Astrocyte (in vitro differentiated cells and primary cell): ENCODE measurements at regions not wholly inside any gene's neighbourhood (a gene's known extent, or its start where the extent isn't known, plus 50 kb on each side); places are given as distances from the start of the nearest gene placed in this dataset.

Experiments used
- EZH2 ChIP-seq: IDR thresholded peaks from 2 replicates; pipeline ENCODE4 v1.6.1; 2012; ENCODE audit warnings: mild to moderate bottlenecking, low read length, inconsistent platforms; ENCODE audit not compliant: insufficient read depth
- TF ChIP-seq, protein P1 (sequence below): IDR thresholded peaks from 2 replicates; pipeline ENCODE4 v1.5.1; 2011; ENCODE audit warnings: low read depth, mild to moderate bottlenecking, inconsistent platforms, low read length, moderate library complexity; ENCODE audit not compliant: insufficient read depth

DNA sequence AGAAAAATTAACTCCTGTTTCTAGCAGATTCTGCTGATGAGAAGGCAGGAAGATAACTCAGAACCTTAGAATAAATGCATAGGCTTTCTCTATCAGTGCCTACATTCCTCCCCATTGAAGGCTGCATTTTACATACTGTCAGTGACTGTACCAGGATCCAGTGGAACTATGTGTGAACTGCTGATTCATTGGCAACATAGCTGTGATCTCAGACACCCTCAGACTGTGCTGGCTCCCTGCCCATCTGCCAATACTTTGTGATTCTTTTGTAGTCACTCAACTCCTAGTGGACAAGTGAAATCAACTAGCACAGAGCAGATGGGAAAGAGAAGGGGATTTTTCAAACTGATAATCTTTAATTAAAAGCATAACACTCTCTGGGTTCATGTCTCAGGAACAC is 375.8 kb downstream of the MDFIC start:
- TF ChIP-seq, protein P1, sequence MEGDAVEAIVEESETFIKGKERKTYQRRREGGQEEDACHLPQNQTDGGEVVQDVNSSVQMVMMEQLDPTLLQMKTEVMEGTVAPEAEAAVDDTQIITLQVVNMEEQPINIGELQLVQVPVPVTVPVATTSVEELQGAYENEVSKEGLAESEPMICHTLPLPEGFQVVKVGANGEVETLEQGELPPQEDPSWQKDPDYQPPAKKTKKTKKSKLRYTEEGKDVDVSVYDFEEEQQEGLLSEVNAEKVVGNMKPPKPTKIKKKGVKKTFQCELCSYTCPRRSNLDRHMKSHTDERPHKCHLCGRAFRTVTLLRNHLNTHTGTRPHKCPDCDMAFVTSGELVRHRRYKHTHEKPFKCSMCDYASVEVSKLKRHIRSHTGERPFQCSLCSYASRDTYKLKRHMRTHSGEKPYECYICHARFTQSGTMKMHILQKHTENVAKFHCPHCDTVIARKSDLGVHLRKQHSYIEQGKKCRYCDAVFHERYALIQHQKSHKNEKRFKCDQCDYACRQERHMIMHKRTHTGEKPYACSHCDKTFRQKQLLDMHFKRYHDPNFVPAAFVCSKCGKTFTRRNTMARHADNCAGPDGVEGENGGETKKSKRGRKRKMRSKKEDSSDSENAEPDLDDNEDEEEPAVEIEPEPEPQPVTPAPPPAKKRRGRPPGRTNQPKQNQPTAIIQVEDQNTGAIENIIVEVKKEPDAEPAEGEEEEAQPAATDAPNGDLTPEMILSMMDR, result no peak
- no peak for TF ChIP-seq EZH2
